HepG2 (cell line): ENCODE measurements at regions not wholly inside any gene's neighbourhood (a gene's known extent, or its start where the extent isn't known, plus 50 kb on each side); places are given as distances from the start of the nearest gene placed in this dataset.

Source experiments
- ATAC-seq: fragments of 200-7000 bp; cut with Tn5 transposase; 3 replicates; pipeline ENCODE4 v1.9.1; 2020; ENCODE audit warnings: mild to moderate bottlenecking, moderate library complexity
- BruUV-seq: library from RNA; stranded (reverse); fragments of 400-500 nt; replicated peaks from 2 replicates; lab custom pipeline; 2021; lab: Mats Ljungman, UMichigan
- CTCF ChIA-PET: fragments of 300-600 bp; formaldehyde crosslinking; extraction: SDS; loops from one replicate; lab custom pipeline; 2021; ENCODE audit warnings: low total read pairs, inconsistent platforms, low intra/inter-chr PET ratio; lab: Yijun Ruan, JAX
- POLR2A ChIA-PET: fragments of 350-600 bp; sonication (Branson Sonifier 250); formaldehyde crosslinking; loops from one replicate; lab custom pipeline; 2020; ENCODE audit warnings: antibody characterized with exemption, inconsistent platforms; lab: Yijun Ruan, JAX
- DNase-seq: peaks from one replicate; pipeline ENCODE4 v3.0.0-alpha.2; 2015; ENCODE audit warnings: low spot score
- FAIRE-seq: peaks from 3 replicates; lab custom pipeline; 2011; peaks lifted over from hg19 to GRCh38; lab: Jason Lieb, UNC
- H2AFZ ChIP-seq: one replicate; pipeline ENCODE4 v1.6.1; 2011; ENCODE audit warnings: low read length, inconsistent platforms
- H3K27ac ChIP-seq: fragments of 300-600 bp; 3 replicates; pipeline ENCODE4 v1.8.0; 2011; ENCODE audit warnings: mixed run types, mild to moderate bottlenecking, mixed read lengths, low read length, inconsistent platforms; ENCODE audit not compliant: insufficient read depth; ENCODE audit errors: extremely low read length
- H3K27me3 ChIP-seq, 2 experiments: fragments of 200-600 bp in 1 of 2; 2 replicates in 1 of 2; 3 replicates in 1 of 2; pipeline versions ENCODE4 v1.6.0 to v1.8.0; 2011; ENCODE audit warnings: low read length in 2 of 2, mild to moderate bottlenecking in 2 of 2, moderate library complexity in 2 of 2, inconsistent platforms in 1 of 2; ENCODE audit not compliant: insufficient read depth in 2 of 2, control insufficient read depth in 1 of 2
- H3K36me3 ChIP-seq, 2 experiments: fragments of 200-600 bp in 1 of 2; replicated peaks in 1 of 2; 2 replicates in 1 of 2; 3 replicates in 1 of 2; pipeline versions ENCODE4 v1.5.1 to v1.8.0; 2011; ENCODE audit warnings: low read length in 2 of 2, inconsistent platforms in 1 of 2; ENCODE audit not compliant: insufficient read depth in 2 of 2, control insufficient read depth in 1 of 2
- H3K4me1 ChIP-seq: 2 replicates; pipeline ENCODE4 v1.5.1; 2012; ENCODE audit warnings: low read length, inconsistent platforms; ENCODE audit not compliant: insufficient read depth
- H3K4me2 ChIP-seq: 2 replicates; pipeline ENCODE4 v1.6.0; 2011; ENCODE audit warnings: low read depth, low read length, inconsistent platforms
- H3K4me3 ChIP-seq, 3 experiments: fragments of 200-600 bp in 1 of 3; sonication (generic), shearing (Covaris generic) in 1 of 3; replicated peaks in 1 of 3; 2 replicates each; pipeline ENCODE4 v1.5.1; 2011 to 2016; ENCODE audit warnings: low read length in 3 of 3, inconsistent platforms in 2 of 3, low read depth in 2 of 3, mild to moderate bottlenecking in 2 of 3, control low read depth in 1 of 3, mixed read lengths in 1 of 3; ENCODE audit not compliant: insufficient read depth in 1 of 3
- H3K79me2 ChIP-seq: one replicate; pipeline ENCODE4 v1.6.1; 2011; ENCODE audit warnings: low read length, inconsistent platforms; ENCODE audit not compliant: insufficient read depth
- H3K9ac ChIP-seq: 2 replicates; pipeline ENCODE4 v1.6.0; 2011; ENCODE audit warnings: mild to moderate bottlenecking, low read depth, low read length, inconsistent platforms; ENCODE audit not compliant: insufficient read depth
- H3K9me3 ChIP-seq: 2 replicates; pipeline ENCODE4 v1.5.1; 2012; ENCODE audit warnings: mild to moderate bottlenecking, low read length
- H4K20me1 ChIP-seq: 2 replicates; pipeline ENCODE4 v1.6.0; 2011; ENCODE audit warnings: inconsistent platforms, mild to moderate bottlenecking, low read length, moderate library complexity; ENCODE audit not compliant: insufficient read depth
- ATF7-NPFF ChIP-seq: sonication (generic); formaldehyde crosslinking; IDR thresholded peaks from 2 replicates; pipeline ENCODE4 v1.8.1; 2023; ENCODE audit warnings: mild to moderate bottlenecking, low read depth, missing genetic modification reagents, moderate library complexity
- MYNN ChIP-seq: sonication (generic); formaldehyde crosslinking; IDR thresholded peaks from 2 replicates; pipeline ENCODE4 v1.4.0; 2020; ENCODE audit warnings: mild to moderate bottlenecking, low read depth, missing genetic modification reagents
- RFX1 ChIP-seq: fragments of 450-650 bp; IDR thresholded peaks from 2 replicates; pipeline ENCODE4 v1.6.1; 2017
- STAG1 ChIP-seq: sonication (generic); formaldehyde crosslinking; IDR thresholded peaks from 2 replicates; pipeline ENCODE4 v1.4.0; 2020; ENCODE audit warnings: missing genetic modification reagents
- TRIM24 ChIP-seq: sonication (generic); formaldehyde crosslinking; IDR thresholded peaks from 2 replicates; pipeline ENCODE4 v1.8.0; 2022; ENCODE audit warnings: mild to moderate bottlenecking, missing genetic modification reagents
- ZGPAT ChIP-seq: IDR thresholded peaks from 2 replicates; pipeline ENCODE4 v1.6.1; 2016; ENCODE audit warnings: mild to moderate bottlenecking
- WGBS: methylation state at CpG from one replicate; pipeline ENCODE4 v1.1.6; 2017; ENCODE audit warnings: low lambda C conversion rate; 5-methylcytosine and 5-hydroxymethylcytosine counted together
- in situ Hi-C: cut with HindIII; loops from 2 replicates; pipeline ENCODE4 v1.10.0; 2017; ENCODE audit warnings: low pct_unique_long_range_greater_than_20kb; ENCODE audit not compliant: extremely low pct_ligation_motif_present
- intact Hi-C: fragments of 100-400 bp; cut with micrococcal nuclease; formaldehyde crosslinking; loops from one replicate; pipeline ENCODE4 v1.10.0; 2022; ENCODE audit not compliant: unreplicated experiment
- TF ChIP-seq, protein P1 (sequence below): sonication (generic); formaldehyde crosslinking; IDR thresholded peaks from 2 replicates; pipeline ENCODE4 v1.5.0; 2020; ENCODE audit warnings: mild to moderate bottlenecking, missing genetic modification reagents, moderate library complexity

DNA sequence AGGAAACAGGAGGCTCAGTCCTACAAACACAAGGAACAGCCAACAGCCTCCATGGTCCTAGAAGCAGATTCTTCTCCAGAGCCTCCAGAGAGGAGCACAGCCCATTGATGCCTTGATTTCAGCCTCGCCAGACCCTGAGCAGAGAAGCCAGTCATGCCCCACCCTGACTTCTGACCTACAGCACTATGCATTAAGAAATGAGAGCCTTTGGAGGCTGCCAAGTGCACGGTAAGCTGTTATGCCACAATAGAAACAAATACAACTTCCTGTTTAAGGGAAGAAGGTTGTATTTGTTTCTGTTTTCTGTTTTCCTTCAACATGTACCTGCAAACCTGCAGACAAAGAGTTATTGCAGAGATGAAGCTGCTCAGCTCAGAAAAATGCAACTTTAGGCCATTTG lies 181.3 kb upstream of the AGAP1 start (continued):
- TF ChIP-seq MYNN (CRISPR knock-in tag) (no peak), RFX1 (no peak), TRIM24 (CRISPR knock-in tag) (no peak)

GRCh38 chr2:235314371-235314930 lies 179.4 kb upstream of the AGAP1 start:
- Histone ChIP-seq H3K4me3 (no peak overlapping the region), H2AFZ (no peak overlapping the region), H4K20me1 (no peaks in the 10 kb centered on the region; the same call in 1 of the 2 replicates), H3K4me1 (no peaks in the 10 kb centered on the region), H3K36me3 (no peaks in the 10 kb centered on the region), H3K9ac (no peak overlapping the region), H3K27me3 (peaks cover 0 to 14% of the 10 kb centered on the region in 2 experiments; a peak in 3 of 5 replicates)
- no peak for FAIRE-seq
- intact Hi-C loops (no loop called here), in situ Hi-C loops (no loop called here)
- BruUV-seq = no TSS peak
- CTCF ChIA-PET = no interaction called here
- TF ChIP-seq ZGPAT (CRISPR knock-in tag) (no peak), ATF7-NPFF (CRISPR knock-in tag) (no peak), STAG1 (CRISPR knock-in tag) (peak; percentile 25; the same call in 1 of the 2 replicates)
- TF ChIP-seq, protein P1, sequence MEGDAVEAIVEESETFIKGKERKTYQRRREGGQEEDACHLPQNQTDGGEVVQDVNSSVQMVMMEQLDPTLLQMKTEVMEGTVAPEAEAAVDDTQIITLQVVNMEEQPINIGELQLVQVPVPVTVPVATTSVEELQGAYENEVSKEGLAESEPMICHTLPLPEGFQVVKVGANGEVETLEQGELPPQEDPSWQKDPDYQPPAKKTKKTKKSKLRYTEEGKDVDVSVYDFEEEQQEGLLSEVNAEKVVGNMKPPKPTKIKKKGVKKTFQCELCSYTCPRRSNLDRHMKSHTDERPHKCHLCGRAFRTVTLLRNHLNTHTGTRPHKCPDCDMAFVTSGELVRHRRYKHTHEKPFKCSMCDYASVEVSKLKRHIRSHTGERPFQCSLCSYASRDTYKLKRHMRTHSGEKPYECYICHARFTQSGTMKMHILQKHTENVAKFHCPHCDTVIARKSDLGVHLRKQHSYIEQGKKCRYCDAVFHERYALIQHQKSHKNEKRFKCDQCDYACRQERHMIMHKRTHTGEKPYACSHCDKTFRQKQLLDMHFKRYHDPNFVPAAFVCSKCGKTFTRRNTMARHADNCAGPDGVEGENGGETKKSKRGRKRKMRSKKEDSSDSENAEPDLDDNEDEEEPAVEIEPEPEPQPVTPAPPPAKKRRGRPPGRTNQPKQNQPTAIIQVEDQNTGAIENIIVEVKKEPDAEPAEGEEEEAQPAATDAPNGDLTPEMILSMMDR (CRISPR knock-in tag) = peak; percentile 26; the same call in 1 of the 2 replicates
- TF ChIP-seq, all 625 proteins: peak for 2
- H3K79me2 ChIP-seq = no peaks in the 10 kb centered on the region
- DNase-seq = no peak
- ATAC-seq = peak; percentile 41; the same call in 2 of the 3 replicates
- H3K9me3 ChIP-seq = no peaks in the 10 kb centered on the region
- H3K27ac ChIP-seq = no peak overlapping the region
- no peak overlapping the region for H3K4me2 ChIP-seq
- WGBS = 11% methylated on average over 11 of the region's 11 CpGs
- POLR2A ChIA-PET = no interaction called here
